ENCODE measurements at regions not wholly inside any gene's neighbourhood (a gene's known extent, or its start where the extent isn't known, plus 50 kb on each side); places are given as distances from the start of the nearest gene placed in this dataset.

GRCh38 chr5:68431601-68432337, 216.2 kb downstream of the PIK3R1 start:
- Histone ChIP-seq H3K4me3 (no peak overlapping the region), H3K4me1 (peaks cover 0 to 11% (median 0%) of the 10 kb centered on the region in 3 donors), H3K36me3 (no peaks in the 10 kb centered on the region), H3K27ac (no peak overlapping the region), H3K27me3 (no peaks in the 10 kb centered on the region), H3K9me3 (no peaks in the 10 kb centered on the region)
- no peak for ATAC-seq
- 68 to 71% methylated on average over 3 to 6 of the region's 6 CpGs for WGBS, 2 donors (ENCODE audit: low coverage in 1 of 2)
- TF ChIP-seq EP300 (IDR thresholded peaks at IDR 0.05): no peak
- no peak for TF ChIP-seq POLR2A (IDR thresholded peaks at IDR 0.05)
- TF ChIP-seq POLR2AphosphoS5 (IDR thresholded peaks at IDR 0.05): no peak
- TF ChIP-seq CTCF (IDR thresholded peaks at IDR 0.05): no peak

- Histone ChIP-seq H3K4me3 (no peak overlapping the region), H3K27me3 (no peaks in the 10 kb centered on the region), H3K27ac (no peak overlapping the region), H3K9me3 (no peaks in the 10 kb centered on the region), H3K4me1 (peaks cover 0 to 11% (median 0%) of the 10 kb centered on the region in 3 donors), H3K36me3 (no peaks in the 10 kb centered on the region)
- TF ChIP-seq CTCF (IDR thresholded peaks at IDR 0.05) (no peak), POLR2AphosphoS5 (IDR thresholded peaks at IDR 0.05) (peak; percentile 10)
- 94% methylated on average over 7 of the region's 7 CpGs; no CpG with 5 or more reads in 1 of the 2 donors for whole genome bisulfite sequencing, 2 donors (ENCODE audit: low coverage in 1 of 2)
- no peak for ATAC-seq
Measured at GRCh38 chr5:68432682-68433081, 217.1 kb downstream of the PIK3R1 start.

- peak overlapping the region in 2 of 4 donors; percentile 59 to 71 for H3K27ac ChIP-seq
- WGBS, 2 donors (ENCODE audit: low coverage in 1 of 2): 84 to 88% methylated on average over 3 of the region's 3 CpGs
Measured at GRCh38 chr5:68433526-68433922, 218.0 kb downstream of the PIK3R1 start.

GRCh38 chr5:68433923-68434879, 218.6 kb downstream of the PIK3R1 start:
- ATAC-seq: peak; percentile 83

More at GRCh38 chr5:68433526-68433922, 218.0 kb downstream of the PIK3R1 start:
- TF ChIP-seq POLR2A (IDR thresholded peaks at IDR 0.05): no peak
- TF ChIP-seq CTCF (IDR thresholded peaks at IDR 0.05): no peak
- no peak for TF ChIP-seq EP300 (IDR thresholded peaks at IDR 0.05)
- TF ChIP-seq POLR2AphosphoS5 (IDR thresholded peaks at IDR 0.05): no peak
- no peak for ATAC-seq
- no peaks in the 10 kb centered on the region for H3K27me3 ChIP-seq
- H3K4me1 ChIP-seq: peaks cover 0 to 11% (median 0%) of the 10 kb centered on the region in 3 donors
- no peak overlapping the region for H3K4me3 ChIP-seq
- no peaks in the 10 kb centered on the region for H3K36me3 ChIP-seq
- no peaks in the 10 kb centered on the region for H3K9me3 ChIP-seq

More at GRCh38 chr5:68433923-68434879, 218.6 kb downstream of the PIK3R1 start:
- H3K9me3 ChIP-seq: no peaks in the 10 kb centered on the region
- no peak overlapping the region for H3K4me3 ChIP-seq
- no peaks in the 10 kb centered on the region for H3K27me3 ChIP-seq
- peaks cover 0 to 11% (median 0%) of the 10 kb centered on the region in 3 donors for H3K4me1 ChIP-seq
- TF ChIP-seq POLR2AphosphoS5 (IDR thresholded peaks at IDR 0.05) (peak; percentile 62), CTCF (IDR thresholded peaks at IDR 0.05) (no peak)
- WGBS, 2 donors (ENCODE audit: low coverage in 1 of 2): 45 to 61% methylated on average over 9 to 22 of the region's 27 CpGs
- H3K36me3 ChIP-seq: no peaks in the 10 kb centered on the region
- H3K27ac ChIP-seq: peak overlapping the region in 3 of 4 donors; percentile 59 to 71 (median 65)

Data from gastroesophageal sphincter (tissue), 4 donors.